ENCODE measurements at regions not wholly inside any gene's neighbourhood (a gene's known extent, or its start where the extent isn't known, plus 50 kb on each side); places are given as distances from the start of the nearest gene placed in this dataset.
"Not testable (repeated sequence)": the region's sequence is repeated elsewhere in the genome, so short reads cannot be mapped to it uniquely, and the experiment has no call there.

DNA sequence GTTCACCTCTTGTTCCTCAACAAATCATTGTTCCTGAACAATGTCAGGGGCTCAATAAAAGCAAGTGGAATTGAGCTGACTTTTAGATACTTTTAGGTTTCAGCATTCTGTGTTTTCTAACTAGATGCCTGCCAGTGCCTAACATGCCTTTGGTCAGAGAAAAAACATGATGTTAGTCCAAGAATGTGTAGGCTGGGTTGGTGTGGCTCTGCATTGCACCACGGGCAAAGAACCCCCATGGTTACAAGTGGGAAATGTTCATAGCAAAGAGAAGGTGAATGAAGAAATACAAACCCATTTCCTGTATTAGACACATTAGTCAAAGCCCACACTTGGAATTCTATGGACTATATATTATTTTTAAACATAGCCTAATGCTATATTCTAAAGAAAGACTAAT, 193.3 kb downstream of the TMEM200A start:
- Mint-ChIP-seq H3K4me1 (ENCODE audit: low read depth) (peaks cover 36% of the 10 kb centered on the region), H3K27me3 (ENCODE audit: low read depth) (no peaks in the 10 kb centered on the region), H3K4me3 (ENCODE audit: unreplicated experiment) (no peak overlapping the region), H3K27ac (ENCODE audit: unreplicated experiment) (no peak overlapping the region), H3K36me3 (ENCODE audit: low read depth) (no peaks in the 10 kb centered on the region), H3K9me3 (ENCODE audit: low read depth) (no peaks in the 10 kb centered on the region)
- DNase-seq (ENCODE audit: low spot score), result no peak
- TF ChIP-seq, protein P1, sequence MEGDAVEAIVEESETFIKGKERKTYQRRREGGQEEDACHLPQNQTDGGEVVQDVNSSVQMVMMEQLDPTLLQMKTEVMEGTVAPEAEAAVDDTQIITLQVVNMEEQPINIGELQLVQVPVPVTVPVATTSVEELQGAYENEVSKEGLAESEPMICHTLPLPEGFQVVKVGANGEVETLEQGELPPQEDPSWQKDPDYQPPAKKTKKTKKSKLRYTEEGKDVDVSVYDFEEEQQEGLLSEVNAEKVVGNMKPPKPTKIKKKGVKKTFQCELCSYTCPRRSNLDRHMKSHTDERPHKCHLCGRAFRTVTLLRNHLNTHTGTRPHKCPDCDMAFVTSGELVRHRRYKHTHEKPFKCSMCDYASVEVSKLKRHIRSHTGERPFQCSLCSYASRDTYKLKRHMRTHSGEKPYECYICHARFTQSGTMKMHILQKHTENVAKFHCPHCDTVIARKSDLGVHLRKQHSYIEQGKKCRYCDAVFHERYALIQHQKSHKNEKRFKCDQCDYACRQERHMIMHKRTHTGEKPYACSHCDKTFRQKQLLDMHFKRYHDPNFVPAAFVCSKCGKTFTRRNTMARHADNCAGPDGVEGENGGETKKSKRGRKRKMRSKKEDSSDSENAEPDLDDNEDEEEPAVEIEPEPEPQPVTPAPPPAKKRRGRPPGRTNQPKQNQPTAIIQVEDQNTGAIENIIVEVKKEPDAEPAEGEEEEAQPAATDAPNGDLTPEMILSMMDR (IDR thresholded peaks at IDR 0.05), result no peak

DNA sequence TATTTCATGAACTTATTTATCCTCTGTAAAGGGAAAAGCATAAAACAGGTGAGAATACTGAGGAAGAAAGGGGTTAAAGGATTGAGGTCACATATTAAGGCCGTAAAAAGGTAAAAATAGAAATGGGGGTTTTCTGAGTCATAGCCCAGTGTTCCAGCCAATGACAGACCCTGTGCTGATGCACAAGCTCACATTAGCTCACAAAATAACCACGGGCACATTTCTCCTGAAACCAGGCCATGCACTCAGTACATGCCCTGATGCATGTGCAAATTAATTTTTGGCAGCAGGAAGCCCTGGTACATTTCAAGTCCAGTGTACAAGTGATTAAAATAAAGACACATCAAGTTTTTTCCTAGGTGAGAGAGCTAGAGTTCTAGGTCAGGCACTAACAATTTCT, 194.4 kb downstream of the TMEM200A start:
- H3K36me3 Mint-ChIP-seq (ENCODE audit: low read depth), result no peaks in the 10 kb centered on the region
- H3K9me3 Mint-ChIP-seq (ENCODE audit: low read depth), result no peaks in the 10 kb centered on the region
- H3K27ac Mint-ChIP-seq (ENCODE audit: unreplicated experiment), result no peak overlapping the region
- TF ChIP-seq, protein P1 (IDR thresholded peaks at IDR 0.05), result no peak
- no peak for DNase-seq (ENCODE audit: low spot score)
- H3K4me3 Mint-ChIP-seq (ENCODE audit: unreplicated experiment), result no peak overlapping the region
- H3K27me3 Mint-ChIP-seq (ENCODE audit: low read depth), result no peaks in the 10 kb centered on the region
- peaks cover 36% of the 10 kb centered on the region for H3K4me1 Mint-ChIP-seq (ENCODE audit: low read depth)

DNA sequence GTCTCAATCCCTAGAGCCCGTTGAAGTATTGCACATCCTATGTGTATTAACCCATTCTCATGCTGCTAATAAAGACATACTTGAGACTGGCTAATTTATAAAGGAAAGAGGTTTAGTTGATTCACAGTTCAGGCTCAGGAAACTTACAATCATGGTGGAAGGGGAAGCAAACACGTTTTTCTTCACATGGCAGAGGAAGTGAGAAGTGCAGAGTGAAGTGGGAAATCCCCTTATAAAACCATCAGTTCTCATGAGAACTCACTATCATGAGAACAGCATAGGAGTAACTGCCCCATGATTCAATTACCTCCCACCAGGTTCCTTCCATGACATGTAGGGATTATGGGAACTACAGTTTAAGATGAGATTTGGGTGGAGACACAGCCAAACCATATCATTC, 195.3 kb downstream of the TMEM200A start:
- H3K4me3 Mint-ChIP-seq (ENCODE audit: unreplicated experiment); H3K27me3 Mint-ChIP-seq (ENCODE audit: low read depth); H3K36me3 Mint-ChIP-seq (ENCODE audit: low read depth); DNase-seq (ENCODE audit: low spot score); H3K9me3 Mint-ChIP-seq (ENCODE audit: low read depth); H3K27ac Mint-ChIP-seq (ENCODE audit: unreplicated experiment): not testable (repeated sequence)
- H3K4me1 Mint-ChIP-seq (ENCODE audit: low read depth), result peaks cover 36% of the 10 kb centered on the region

DNA sequence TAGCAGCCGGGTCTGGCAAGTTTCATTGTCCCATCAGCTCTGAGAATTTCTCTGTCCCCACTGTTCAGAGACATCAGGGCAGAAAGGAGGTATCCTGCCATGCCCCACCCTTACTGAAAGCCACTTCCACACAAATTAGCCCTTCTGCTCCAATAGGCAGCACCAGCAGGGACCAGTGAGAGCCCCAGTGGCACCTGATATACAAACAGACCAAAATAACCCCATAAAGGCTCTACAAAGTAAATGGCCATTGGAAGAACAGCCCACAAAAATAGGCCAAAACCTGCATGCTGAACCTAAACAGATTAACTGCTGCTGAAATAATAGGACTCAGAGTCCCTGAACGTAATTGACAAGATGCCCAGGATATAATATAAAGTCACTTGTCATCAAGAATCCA, 199.9 kb downstream of the TMEM200A start:
- DNase-seq (ENCODE audit: low spot score), result no peak
- Mint-ChIP-seq H3K9me3 (ENCODE audit: low read depth) (peaks cover 4% of the 10 kb centered on the region), H3K27ac (ENCODE audit: unreplicated experiment) (no peak overlapping the region), H3K27me3 (ENCODE audit: low read depth) (no peaks in the 10 kb centered on the region), H3K36me3 (ENCODE audit: low read depth) (no peaks in the 10 kb centered on the region), H3K4me1 (ENCODE audit: low read depth) (peaks cover under 1% of the 10 kb centered on the region), H3K4me3 (ENCODE audit: unreplicated experiment) (no peak overlapping the region)
- TF ChIP-seq, protein P1 (IDR thresholded peaks at IDR 0.05), result no peak

DNA sequence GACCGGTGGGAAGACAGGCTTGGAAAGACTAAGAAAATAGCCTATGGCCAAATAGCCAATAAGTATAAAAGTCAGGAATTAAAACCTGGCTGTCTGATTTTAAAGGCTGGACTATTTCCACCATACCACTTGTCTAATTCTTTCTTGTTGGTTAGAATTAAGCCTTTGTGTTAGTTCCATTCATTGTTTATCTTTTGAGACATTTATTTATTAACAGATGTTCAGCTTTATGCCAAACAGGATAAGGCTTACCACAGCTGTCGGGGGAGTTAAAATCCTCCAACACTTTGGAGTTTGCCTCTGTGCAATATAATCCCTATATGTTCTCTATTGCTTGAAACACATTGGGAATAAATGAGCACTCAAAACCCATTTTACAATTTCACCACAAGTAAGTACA, 208.3 kb downstream of the TMEM200A start:
- Mint-ChIP-seq H3K27me3 (ENCODE audit: low read depth) (no peaks in the 10 kb centered on the region), H3K4me3 (ENCODE audit: unreplicated experiment) (no peak overlapping the region), H3K36me3 (ENCODE audit: low read depth) (peaks cover 2% of the 10 kb centered on the region), H3K4me1 (ENCODE audit: low read depth) (no peaks in the 10 kb centered on the region), H3K27ac (ENCODE audit: unreplicated experiment) (no peak overlapping the region), H3K9me3 (ENCODE audit: low read depth) (peaks cover 12% of the 10 kb centered on the region)
- TF ChIP-seq, protein P1 (IDR thresholded peaks at IDR 0.05), result no peak
- DNase-seq (ENCODE audit: low spot score), result no peak

DNA sequence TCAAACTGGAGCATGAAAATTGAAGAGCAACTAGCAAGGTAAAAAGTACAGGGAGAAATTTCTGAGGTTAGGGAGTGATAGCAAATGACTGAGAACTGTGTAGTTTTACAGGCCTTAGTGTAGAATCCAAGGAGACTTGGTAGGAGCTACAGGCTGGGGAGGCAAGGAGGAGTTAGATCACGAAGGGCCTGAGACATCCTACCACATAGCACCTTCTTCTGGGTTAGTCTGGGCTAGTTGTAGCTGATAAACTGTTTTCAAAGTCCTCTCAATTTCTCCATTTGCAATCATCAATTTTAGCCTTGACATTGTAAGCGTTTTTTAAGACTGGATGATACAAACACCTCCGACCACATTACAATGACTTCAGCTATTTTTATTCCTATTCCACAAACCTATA, 209.7 kb downstream of the TMEM200A start:
- TF ChIP-seq, protein P1 (IDR thresholded peaks at IDR 0.05), result no peak
- DNase-seq (ENCODE audit: low spot score), result no peak
- H3K27me3 Mint-ChIP-seq (ENCODE audit: low read depth), result no peaks in the 10 kb centered on the region
- H3K4me1 Mint-ChIP-seq (ENCODE audit: low read depth), result no peaks in the 10 kb centered on the region
- H3K4me3 Mint-ChIP-seq (ENCODE audit: unreplicated experiment), result no peak overlapping the region
- peaks cover 9% of the 10 kb centered on the region for H3K9me3 Mint-ChIP-seq (ENCODE audit: low read depth)
- H3K27ac Mint-ChIP-seq (ENCODE audit: unreplicated experiment), result no peak overlapping the region
- H3K36me3 Mint-ChIP-seq (ENCODE audit: low read depth), result peaks cover 2% of the 10 kb centered on the region

All from chondrocyte (in vitro differentiated cells).